ENCODE measurements at regions not wholly inside any gene's neighbourhood (a gene's known extent, or its start where the extent isn't known, plus 50 kb on each side); places are given as distances from the start of the nearest gene placed in this dataset.

DNA sequence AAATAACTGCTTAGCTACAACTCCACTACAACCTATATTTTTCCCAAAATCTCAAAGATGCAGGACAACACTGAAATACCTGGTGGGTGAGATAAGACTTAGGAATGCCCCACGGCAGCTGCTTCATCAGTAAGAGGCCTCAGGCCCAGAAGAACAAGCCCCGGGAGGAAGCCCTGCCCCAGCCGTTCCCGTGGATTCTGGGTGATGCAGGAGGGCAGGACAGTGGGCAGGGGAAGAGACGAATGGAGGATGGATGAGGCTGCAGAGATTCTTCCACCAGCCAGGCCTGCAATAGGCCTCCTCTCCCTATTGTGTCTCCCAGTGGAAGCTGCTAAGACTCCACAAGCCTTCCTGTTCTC lies 197.9 kb upstream of the HDAC4 start:
- TF ChIP-seq, protein P1, sequence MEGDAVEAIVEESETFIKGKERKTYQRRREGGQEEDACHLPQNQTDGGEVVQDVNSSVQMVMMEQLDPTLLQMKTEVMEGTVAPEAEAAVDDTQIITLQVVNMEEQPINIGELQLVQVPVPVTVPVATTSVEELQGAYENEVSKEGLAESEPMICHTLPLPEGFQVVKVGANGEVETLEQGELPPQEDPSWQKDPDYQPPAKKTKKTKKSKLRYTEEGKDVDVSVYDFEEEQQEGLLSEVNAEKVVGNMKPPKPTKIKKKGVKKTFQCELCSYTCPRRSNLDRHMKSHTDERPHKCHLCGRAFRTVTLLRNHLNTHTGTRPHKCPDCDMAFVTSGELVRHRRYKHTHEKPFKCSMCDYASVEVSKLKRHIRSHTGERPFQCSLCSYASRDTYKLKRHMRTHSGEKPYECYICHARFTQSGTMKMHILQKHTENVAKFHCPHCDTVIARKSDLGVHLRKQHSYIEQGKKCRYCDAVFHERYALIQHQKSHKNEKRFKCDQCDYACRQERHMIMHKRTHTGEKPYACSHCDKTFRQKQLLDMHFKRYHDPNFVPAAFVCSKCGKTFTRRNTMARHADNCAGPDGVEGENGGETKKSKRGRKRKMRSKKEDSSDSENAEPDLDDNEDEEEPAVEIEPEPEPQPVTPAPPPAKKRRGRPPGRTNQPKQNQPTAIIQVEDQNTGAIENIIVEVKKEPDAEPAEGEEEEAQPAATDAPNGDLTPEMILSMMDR (IDR thresholded peaks at IDR 0.05): no peak
- TF ChIP-seq EZH2phosphoT487 (IDR thresholded peaks at IDR 0.05): no peak
- no peak for TF ChIP-seq EZH2 (IDR thresholded peaks at IDR 0.05)

Data from neural progenitor cell (in vitro differentiated cells).